ENCODE measurements at regions not wholly inside any gene's neighbourhood (a gene's known extent, or its start where the extent isn't known, plus 50 kb on each side); places are given as distances from the start of the nearest gene placed in this dataset.

DNA sequence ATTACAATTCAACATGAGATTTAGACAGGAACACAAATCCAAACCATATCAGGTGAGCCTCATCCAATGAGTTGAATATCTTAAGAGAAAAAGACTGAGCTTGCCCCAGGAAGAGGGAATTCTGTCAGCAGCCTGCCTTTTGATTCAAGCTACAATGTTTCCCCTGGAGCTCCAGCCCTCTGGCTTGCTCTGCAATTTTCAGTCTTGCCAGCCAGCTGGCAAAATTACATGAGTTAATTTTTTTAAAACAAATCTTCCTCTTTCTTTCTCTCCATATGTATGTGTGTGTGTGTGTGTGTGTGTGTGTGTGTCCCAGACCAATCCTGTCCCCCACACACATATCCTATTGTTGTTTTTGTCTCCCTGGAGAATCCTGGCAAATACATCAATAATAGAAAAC, 313.2 kb downstream of the CDH10 start:
- no peaks in the 10 kb centered on the region for H3K79me2 ChIP-seq (ENCODE audit: insufficient read depth, low read length)
- H3K9me2 ChIP-seq (ENCODE audit: low read depth, low read length) = no peaks in the 10 kb centered on the region
- H3K36me3 ChIP-seq (ENCODE audit: insufficient read depth, low read length) = no peaks in the 10 kb centered on the region
- no peaks in the 10 kb centered on the region for H3K27me3 ChIP-seq (ENCODE audit: insufficient read depth, low read length)
- no peak overlapping the region for H3K27ac ChIP-seq (ENCODE audit: low read depth, low read length, poor library complexity, severe bottlenecking)
- no peak for TF ChIP-seq EZH2 (IDR thresholded peaks at IDR 0.05; ENCODE audit: borderline replicate concordance, low read length)
- TF ChIP-seq, protein P1, sequence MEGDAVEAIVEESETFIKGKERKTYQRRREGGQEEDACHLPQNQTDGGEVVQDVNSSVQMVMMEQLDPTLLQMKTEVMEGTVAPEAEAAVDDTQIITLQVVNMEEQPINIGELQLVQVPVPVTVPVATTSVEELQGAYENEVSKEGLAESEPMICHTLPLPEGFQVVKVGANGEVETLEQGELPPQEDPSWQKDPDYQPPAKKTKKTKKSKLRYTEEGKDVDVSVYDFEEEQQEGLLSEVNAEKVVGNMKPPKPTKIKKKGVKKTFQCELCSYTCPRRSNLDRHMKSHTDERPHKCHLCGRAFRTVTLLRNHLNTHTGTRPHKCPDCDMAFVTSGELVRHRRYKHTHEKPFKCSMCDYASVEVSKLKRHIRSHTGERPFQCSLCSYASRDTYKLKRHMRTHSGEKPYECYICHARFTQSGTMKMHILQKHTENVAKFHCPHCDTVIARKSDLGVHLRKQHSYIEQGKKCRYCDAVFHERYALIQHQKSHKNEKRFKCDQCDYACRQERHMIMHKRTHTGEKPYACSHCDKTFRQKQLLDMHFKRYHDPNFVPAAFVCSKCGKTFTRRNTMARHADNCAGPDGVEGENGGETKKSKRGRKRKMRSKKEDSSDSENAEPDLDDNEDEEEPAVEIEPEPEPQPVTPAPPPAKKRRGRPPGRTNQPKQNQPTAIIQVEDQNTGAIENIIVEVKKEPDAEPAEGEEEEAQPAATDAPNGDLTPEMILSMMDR (IDR thresholded peaks at IDR 0.05; ENCODE audit: low read length) = no peak
- H3K9ac ChIP-seq (ENCODE audit: low read length) = no peak overlapping the region
- H3F3A ChIP-seq (ENCODE audit: insufficient read depth, low read length) = no peaks in the 10 kb centered on the region
- H3K4me3 ChIP-seq (ENCODE audit: low read depth, low read length, poor library complexity, severe bottlenecking) = no peak overlapping the region
- H3K4me1 ChIP-seq (ENCODE audit: insufficient read depth, low read length, severe bottlenecking) = no peaks in the 10 kb centered on the region
- no peaks in the 10 kb centered on the region for H3K9me3 ChIP-seq (ENCODE audit: low read length)
- no peak overlapping the region for H3K4me2 ChIP-seq (ENCODE audit: low read length)
- H2AFZ ChIP-seq (ENCODE audit: low read length) = no peak overlapping the region
- H4K20me1 ChIP-seq (ENCODE audit: insufficient read depth, low read length) = no peaks in the 10 kb centered on the region

GRCh38 chr5:24347158-24347557, 297.6 kb downstream of the CDH10 start:
- Histone ChIP-seq H3K27me3 (ENCODE audit: insufficient read depth, low read length) (no peaks in the 10 kb centered on the region), H3K9me2 (ENCODE audit: low read depth, low read length) (no peaks in the 10 kb centered on the region), H3K4me3 (ENCODE audit: low read depth, low read length, poor library complexity, severe bottlenecking) (no peak overlapping the region), H3K9ac (ENCODE audit: low read length) (no peak overlapping the region), H3K4me2 (ENCODE audit: low read length) (no peak overlapping the region), H3K4me1 (ENCODE audit: insufficient read depth, low read length, severe bottlenecking) (no peaks in the 10 kb centered on the region), H3F3A (ENCODE audit: insufficient read depth, low read length) (no peaks in the 10 kb centered on the region), H3K79me2 (ENCODE audit: insufficient read depth, low read length) (no peaks in the 10 kb centered on the region), H2AFZ (ENCODE audit: low read length) (no peak overlapping the region), H3K9me3 (ENCODE audit: low read length) (no peaks in the 10 kb centered on the region), H3K27ac (ENCODE audit: low read depth, low read length, poor library complexity, severe bottlenecking) (no peak overlapping the region), H3K36me3 (ENCODE audit: insufficient read depth, low read length) (no peaks in the 10 kb centered on the region), H4K20me1 (ENCODE audit: insufficient read depth, low read length) (no peaks in the 10 kb centered on the region)
- TF ChIP-seq, protein P1 (IDR thresholded peaks at IDR 0.05; ENCODE audit: low read length) = no peak
- TF ChIP-seq EZH2 (IDR thresholded peaks at IDR 0.05; ENCODE audit: borderline replicate concordance, low read length) = no peak

- no peak overlapping the region for H3K9ac ChIP-seq (ENCODE audit: low read length)
- no peaks in the 10 kb centered on the region for H3F3A ChIP-seq (ENCODE audit: insufficient read depth, low read length)
- H3K27me3 ChIP-seq (ENCODE audit: insufficient read depth, low read length) = no peaks in the 10 kb centered on the region
- no peak overlapping the region for H3K27ac ChIP-seq (ENCODE audit: low read depth, low read length, poor library complexity, severe bottlenecking)
- no peaks in the 10 kb centered on the region for H3K4me1 ChIP-seq (ENCODE audit: insufficient read depth, low read length, severe bottlenecking)
- no peak overlapping the region for H3K4me3 ChIP-seq (ENCODE audit: low read depth, low read length, poor library complexity, severe bottlenecking)
- H2AFZ ChIP-seq (ENCODE audit: low read length) = no peak overlapping the region
- no peaks in the 10 kb centered on the region for H3K9me3 ChIP-seq (ENCODE audit: low read length)
- H3K36me3 ChIP-seq (ENCODE audit: insufficient read depth, low read length) = no peaks in the 10 kb centered on the region
- H4K20me1 ChIP-seq (ENCODE audit: insufficient read depth, low read length) = no peaks in the 10 kb centered on the region
- no peaks in the 10 kb centered on the region for H3K79me2 ChIP-seq (ENCODE audit: insufficient read depth, low read length)
- H3K9me2 ChIP-seq (ENCODE audit: low read depth, low read length) = no peaks in the 10 kb centered on the region
- TF ChIP-seq, protein P1 (IDR thresholded peaks at IDR 0.05; ENCODE audit: low read length) = no peak
- no peak for TF ChIP-seq EZH2 (IDR thresholded peaks at IDR 0.05; ENCODE audit: borderline replicate concordance, low read length)
- H3K4me2 ChIP-seq (ENCODE audit: low read length) = no peak overlapping the region
Observed at GRCh38 chr5:24351285-24351684, 293.5 kb downstream of the CDH10 start.
